Fibroblast of mammary gland (primary cell): ENCODE measurements at regions not wholly inside any gene's neighbourhood (a gene's known extent, or its start where the extent isn't known, plus 50 kb on each side); places are given as distances from the start of the nearest gene placed in this dataset.
"Not testable (repeated sequence)": the region's sequence is repeated elsewhere in the genome, so short reads cannot be mapped to it uniquely, and the experiment has no call there.

ENCODE experiments used
- DNase-seq: peaks from one replicate; pipeline ENCODE4 v3.0.0-alpha.2; 2010; ENCODE audit warnings: low read depth
- H3K4me3 ChIP-seq: 2 replicates; pipeline ENCODE4 v1.5.1; 2011; ENCODE audit warnings: low read depth, mild to moderate bottlenecking, low read length, moderate library complexity; ENCODE audit not compliant: control insufficient read depth
- CTCF ChIP-seq: conservative IDR thresholded peaks from 2 replicates; pipeline ENCODE4 v1.5.1; 2011; ENCODE audit warnings: low read depth, low read length, inconsistent platforms; ENCODE audit not compliant: control insufficient read depth, insufficient read depth

- no peak overlapping the region for H3K4me3 ChIP-seq
- DNase-seq = no peak
- TF ChIP-seq CTCF = no peak
Observed at GRCh38 chr13:90276216-90276615, 1071.3 kb upstream of the MIR17HG start.

- DNase-seq, H3K4me3 ChIP-seq: not testable (repeated sequence)
Observed at GRCh38 chr13:90278231-90278630, 1069.3 kb upstream of the MIR17HG start.

- H3K4me3 ChIP-seq = no peak overlapping the region
- no peak for DNase-seq
- no peak for TF ChIP-seq CTCF
Observed at GRCh38 chr13:90281709-90282108, 1065.8 kb upstream of the MIR17HG start.

- no peak for DNase-seq
- no peak overlapping the region for H3K4me3 ChIP-seq
- no peak for TF ChIP-seq CTCF
Observed at GRCh38 chr13:90287521-90287920, 1060.0 kb upstream of the MIR17HG start.

- no peak for DNase-seq
- no peak for TF ChIP-seq CTCF
- no peak overlapping the region for H3K4me3 ChIP-seq
Observed at GRCh38 chr13:90293793-90294361, 1053.6 kb upstream of the MIR17HG start.

- TF ChIP-seq CTCF = no peak
- no peak overlapping the region for H3K4me3 ChIP-seq
- DNase-seq = no peak
Observed at GRCh38 chr13:90299238-90299637, 1048.2 kb upstream of the MIR17HG start.

- no peak for TF ChIP-seq CTCF
- DNase-seq = no peak
- no peak overlapping the region for H3K4me3 ChIP-seq
Observed at GRCh38 chr13:90300015-90300414, 1047.5 kb upstream of the MIR17HG start.
